ENCODE measurements at regions not wholly inside any gene's neighbourhood (a gene's known extent, or its start where the extent isn't known, plus 50 kb on each side); places are given as distances from the start of the nearest gene placed in this dataset.

DNA sequence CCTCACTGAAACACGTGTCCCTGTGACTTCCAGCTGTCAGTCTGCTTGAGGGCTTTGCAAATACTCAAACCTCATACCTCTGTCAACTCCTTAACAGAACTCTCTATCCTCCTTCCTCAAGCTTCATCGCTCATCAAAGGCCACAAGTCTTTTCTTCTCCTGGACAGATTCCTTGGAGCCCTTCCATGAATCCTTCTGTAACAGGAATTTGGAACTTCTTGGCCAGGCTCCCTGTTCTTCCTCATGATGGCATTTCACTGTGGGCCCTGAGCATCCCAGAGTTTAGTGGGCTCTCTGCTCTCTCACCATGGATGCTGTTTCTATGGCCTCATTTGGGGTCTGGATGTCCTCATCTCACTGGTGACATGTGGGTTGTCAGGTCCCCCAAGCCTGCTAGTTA lies 105.0 kb upstream of the TLE3 start:
- TF ChIP-seq, protein P1, sequence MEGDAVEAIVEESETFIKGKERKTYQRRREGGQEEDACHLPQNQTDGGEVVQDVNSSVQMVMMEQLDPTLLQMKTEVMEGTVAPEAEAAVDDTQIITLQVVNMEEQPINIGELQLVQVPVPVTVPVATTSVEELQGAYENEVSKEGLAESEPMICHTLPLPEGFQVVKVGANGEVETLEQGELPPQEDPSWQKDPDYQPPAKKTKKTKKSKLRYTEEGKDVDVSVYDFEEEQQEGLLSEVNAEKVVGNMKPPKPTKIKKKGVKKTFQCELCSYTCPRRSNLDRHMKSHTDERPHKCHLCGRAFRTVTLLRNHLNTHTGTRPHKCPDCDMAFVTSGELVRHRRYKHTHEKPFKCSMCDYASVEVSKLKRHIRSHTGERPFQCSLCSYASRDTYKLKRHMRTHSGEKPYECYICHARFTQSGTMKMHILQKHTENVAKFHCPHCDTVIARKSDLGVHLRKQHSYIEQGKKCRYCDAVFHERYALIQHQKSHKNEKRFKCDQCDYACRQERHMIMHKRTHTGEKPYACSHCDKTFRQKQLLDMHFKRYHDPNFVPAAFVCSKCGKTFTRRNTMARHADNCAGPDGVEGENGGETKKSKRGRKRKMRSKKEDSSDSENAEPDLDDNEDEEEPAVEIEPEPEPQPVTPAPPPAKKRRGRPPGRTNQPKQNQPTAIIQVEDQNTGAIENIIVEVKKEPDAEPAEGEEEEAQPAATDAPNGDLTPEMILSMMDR (IDR thresholded peaks at IDR 0.05; ENCODE audit: low read depth, low read length) = no peak
- TF ChIP-seq POLR2A (IDR thresholded peaks at IDR 0.05; ENCODE audit: extremely low read depth, insufficient read length) = no peak
